ENCODE measurements at regions not wholly inside any gene's neighbourhood (a gene's known extent, or its start where the extent isn't known, plus 50 kb on each side); places are given as distances from the start of the nearest gene placed in this dataset.
A peak's percentile ranks its signal among the peaks of the same experiment; 100 is the strongest.
"Not testable (repeated sequence)": the region's sequence is repeated elsewhere in the genome, so short reads cannot be mapped to it uniquely, and the experiment has no call there.

- DNase-seq, result no peak
These were observed 1279.7 kb upstream of the ZEB2 start for GRCh38 chr2:145799595-145800108.

- no peak for DNase-seq
These were observed 1278.5 kb upstream of the ZEB2 start for GRCh38 chr2:145798419-145798818.

- DNase-seq, result no peak
These were observed 1277.8 kb upstream of the ZEB2 start for GRCh38 chr2:145797692-145798091.

DNA sequence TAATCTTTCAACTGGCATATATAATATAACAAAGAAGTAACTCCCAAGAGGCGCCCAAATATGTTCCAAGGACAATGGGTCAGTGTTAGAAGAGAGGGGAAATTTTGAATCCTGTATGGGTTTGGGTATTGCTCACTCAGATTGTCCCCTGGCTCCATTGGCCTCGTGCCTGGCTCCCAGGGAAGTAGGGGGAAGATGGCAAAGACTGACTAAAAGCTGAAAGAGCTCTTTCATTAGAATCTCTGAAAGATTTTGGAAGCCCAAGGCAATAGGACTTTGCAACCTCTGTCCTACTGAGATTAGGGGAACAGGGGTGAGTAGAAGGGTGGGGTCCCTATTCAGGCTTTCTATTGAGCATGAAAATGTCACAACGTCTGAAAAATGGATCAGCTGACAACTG lies 1272.8 kb upstream of the ZEB2 start:
- DNase-seq, result no peak

GRCh38 chr2:145789636-145790035 lies 1269.7 kb upstream of the ZEB2 start:
- peak; percentile 24 for DNase-seq

DNA sequence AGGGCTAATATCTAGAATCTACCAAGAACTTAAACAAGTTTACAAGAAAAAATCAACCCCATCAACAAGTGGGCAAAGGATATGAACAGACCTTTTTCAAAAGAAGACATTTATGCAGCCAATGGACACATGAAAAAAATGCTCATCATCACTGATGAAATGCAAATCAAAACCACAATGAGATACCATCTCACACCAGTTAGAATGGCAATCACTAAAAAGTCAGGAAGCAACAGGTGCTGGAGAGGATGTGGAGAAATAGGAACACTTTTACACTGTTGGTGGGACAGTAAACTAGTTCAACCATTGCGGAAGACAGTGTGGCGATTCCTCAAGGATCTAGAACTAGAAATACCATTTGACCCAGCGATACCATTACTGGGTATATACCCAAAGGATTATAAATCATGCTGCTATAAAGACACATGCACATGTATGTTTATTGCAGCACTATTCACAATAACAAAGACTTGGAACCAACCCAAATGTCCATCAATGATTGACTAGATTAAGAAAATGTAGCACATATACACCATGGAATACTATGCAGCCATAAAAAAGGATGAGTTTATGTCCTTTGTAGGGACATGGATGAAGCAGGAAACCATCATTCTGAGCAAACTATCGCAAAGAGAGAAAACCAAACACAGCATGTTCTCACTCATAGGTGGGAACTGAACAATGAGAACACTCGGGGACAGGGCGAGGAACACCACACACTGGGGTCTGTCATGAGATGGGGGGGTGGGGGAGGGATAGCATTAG lies 1267.9 kb upstream of the ZEB2 start:
- not testable (repeated sequence) for DNase-seq

- not testable (repeated sequence) for DNase-seq
These were observed 1262.7 kb upstream of the ZEB2 start for GRCh38 chr2:145782607-145783006.

GRCh38 chr2:145777914-145778313 lies 1258.0 kb upstream of the ZEB2 start:
- DNase-seq, result no peak

GRCh38 chr2:145777297-145777696 lies 1257.4 kb upstream of the ZEB2 start:
- DNase-seq, result peak; percentile 50

- no peak for DNase-seq
These were observed 1255.7 kb upstream of the ZEB2 start for GRCh38 chr2:145775591-145775990.

- no peak for DNase-seq
These were observed 1251.6 kb upstream of the ZEB2 start for GRCh38 chr2:145771525-145771924.

GRCh38 chr2:145769011-145769716 lies 1249.2 kb upstream of the ZEB2 start:
- no peak for DNase-seq

DNA sequence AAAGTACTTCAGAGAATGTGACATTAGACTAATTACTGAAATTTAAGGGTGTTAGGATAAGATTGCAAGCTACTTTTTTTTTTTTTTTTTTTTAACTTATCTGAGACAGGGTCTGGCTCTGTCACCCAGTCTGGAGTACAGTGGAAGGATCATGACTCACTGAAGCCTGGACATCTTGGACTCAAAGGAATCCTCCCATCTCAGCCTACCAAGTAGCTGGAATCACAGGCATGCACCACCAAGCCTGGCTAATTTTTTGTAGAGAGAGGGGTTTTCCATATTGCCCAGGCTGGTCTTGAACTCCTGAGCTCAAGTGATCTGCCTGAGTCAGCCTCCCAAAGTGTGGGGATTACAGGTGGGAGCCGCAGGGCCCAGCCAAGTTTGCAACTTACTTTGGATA lies 1246.0 kb upstream of the ZEB2 start:
- no peak for DNase-seq

GRCh38 chr2:145764631-145765030 lies 1244.7 kb upstream of the ZEB2 start:
- peak; percentile 69 for DNase-seq

DNA sequence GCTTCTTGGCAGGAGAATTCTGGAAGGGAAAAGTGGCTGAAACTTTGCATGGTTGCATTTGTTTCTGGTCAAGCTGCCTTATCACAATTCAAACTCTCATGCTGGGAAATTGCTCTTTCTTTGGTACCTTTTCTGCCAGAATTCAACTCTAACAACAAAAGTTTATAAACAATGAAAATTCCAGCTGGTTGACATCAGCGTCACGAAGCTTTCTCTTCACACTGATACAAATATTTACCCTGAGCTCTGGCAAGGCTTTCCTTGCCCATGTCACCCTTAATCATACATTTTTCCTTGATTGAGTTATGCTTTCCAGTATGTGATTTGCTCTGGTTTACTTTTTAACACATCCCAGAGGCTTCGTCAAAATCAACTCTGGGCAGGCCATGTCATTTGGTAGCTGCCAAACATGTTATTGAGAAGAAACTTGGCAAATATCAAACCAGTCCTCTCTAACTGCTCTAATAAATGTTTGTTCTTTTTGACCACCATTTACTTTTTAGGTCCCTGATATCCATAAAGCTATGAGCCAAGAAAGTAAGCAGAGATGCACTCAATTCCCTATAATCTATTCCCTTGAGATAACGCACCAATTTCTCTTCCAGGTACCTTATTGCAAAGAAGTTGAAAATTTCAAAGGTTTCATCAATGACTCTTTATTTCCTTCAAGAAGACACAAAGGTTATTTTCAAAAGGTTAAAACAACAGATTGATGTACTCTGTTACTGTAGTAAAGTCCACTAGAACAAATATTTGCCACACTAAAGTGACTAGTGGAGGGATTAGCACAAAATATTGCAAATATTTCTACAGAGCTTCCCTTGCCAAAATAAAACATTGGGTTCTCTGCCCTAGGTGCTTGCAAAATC lies 1241.1 kb upstream of the ZEB2 start:
- peak; percentile 46 for DNase-seq

DNA sequence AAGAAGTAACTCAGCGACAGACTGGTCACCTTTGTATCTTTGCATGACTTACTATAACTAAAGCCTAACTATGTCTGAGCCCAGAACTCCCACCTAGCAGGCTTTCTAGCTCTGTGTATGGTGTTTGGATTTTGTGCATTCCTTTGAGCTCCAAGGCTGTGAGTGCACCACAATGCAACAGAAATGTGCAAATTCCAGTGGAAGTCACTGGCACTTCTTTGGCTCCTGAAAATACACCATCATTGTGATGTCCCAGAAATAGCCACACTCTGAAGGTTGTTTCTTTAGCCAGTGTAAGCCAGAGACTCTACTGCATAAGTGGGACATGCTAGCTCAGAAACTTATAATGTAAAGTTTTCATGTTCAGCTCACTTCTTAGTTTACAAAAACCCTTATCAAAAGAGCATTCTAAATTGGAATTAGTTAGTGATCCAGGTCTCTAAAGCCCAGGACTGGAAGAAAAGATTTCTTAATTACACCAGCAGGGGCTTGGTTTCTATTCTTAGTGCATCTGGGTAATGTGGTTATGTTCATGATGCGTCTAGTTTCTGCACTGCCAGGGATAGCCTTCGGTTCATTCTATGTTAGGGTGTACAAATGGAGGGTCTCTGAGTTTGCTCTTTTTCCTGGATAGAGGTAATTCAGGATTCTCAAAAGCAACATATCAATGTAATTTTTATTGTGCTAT lies 1239.5 kb upstream of the ZEB2 start:
- no peak for DNase-seq

DNA sequence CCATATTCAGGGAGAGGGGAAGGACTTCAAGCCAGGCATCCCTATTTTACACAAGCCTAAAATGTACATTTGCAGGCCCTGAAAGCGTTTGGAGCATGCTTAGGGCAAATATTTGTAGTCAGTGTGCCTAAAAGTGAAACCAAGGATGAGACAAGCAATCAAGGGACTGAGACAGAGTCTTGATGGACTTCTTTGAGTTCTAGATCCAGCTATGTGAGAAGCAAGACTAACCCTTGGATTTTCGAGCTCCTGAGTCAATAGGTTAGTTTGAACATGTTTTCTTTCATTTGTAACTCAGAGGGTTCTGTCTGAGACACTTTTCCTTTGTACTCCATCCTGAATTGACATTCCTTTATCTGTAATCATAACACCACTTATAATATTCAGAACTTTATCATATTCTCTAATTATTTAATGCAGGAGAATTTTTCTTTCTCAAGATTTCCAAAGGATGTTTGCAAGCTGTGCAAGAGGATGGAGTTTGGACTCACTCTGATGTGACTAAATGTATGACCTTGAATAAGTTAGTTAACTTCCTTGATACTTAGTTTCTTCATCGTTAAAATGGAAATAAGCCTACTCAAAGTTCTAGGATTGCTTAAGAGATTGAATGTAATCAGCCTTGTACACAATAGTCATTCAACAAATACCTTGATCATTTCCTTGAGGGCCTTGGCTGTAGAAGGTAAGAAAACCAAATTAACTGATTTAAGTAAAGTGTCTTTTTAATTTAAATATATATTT lies 1237.8 kb upstream of the ZEB2 start:
- no peak for DNase-seq

DNA sequence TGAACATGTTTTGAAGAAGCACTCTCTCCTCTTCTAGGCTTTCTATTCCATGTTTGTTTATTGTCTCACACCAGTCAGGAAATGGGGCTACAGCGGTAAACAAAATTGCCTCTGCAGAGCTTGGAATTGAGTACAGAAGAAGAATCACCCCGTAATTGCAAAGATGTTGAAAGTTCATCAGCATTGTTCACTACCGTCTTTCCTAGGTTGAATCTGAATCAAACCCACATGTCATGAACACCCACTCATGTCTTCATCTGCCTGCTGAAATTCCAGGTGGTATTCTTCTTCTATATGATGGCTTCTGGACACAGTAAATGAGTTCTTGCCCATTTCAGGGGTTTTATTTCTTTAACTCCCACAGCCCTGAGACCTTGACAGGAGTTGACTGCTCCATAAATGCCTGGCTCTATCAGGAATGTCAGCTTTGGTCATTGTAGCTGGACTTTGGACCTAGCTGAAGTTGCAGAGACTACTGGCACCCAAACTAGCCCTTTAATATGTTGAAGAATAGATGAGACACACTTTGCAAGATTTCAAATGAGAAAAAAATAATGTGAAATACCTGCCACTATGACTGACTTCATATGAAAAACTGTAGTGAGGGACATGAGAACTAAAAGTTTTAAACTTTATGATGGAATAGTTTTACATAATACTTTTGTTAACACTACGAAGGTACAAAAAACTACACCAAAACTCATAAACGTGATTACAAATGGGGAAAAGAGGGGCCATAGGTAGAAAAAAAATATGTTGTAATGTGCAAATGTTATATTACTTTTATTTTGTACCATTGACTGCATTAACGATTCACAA lies 1235.3 kb upstream of the ZEB2 start:
- DNase-seq, result no peak

- no peak for DNase-seq
These were observed 1234.0 kb upstream of the ZEB2 start for GRCh38 chr2:145753966-145754365.

- no peak for DNase-seq
These were observed 1233.2 kb upstream of the ZEB2 start for GRCh38 chr2:145753041-145753608.
